HCT116 (cell line): ENCODE measurements at regions not wholly inside any gene's neighbourhood (a gene's known extent, or its start where the extent isn't known, plus 50 kb on each side); places are given as distances from the start of the nearest gene placed in this dataset.

Experiments used
- ATAC-seq: fragments of 200-7000 bp; cut with Tn5 transposase; 2 replicates; pipeline ENCODE4 v1.9.1; 2020; ENCODE audit warnings: mild to moderate bottlenecking, moderate library complexity
- BruUV-seq: library from RNA; stranded (reverse); fragments of 400-500 nt; replicated peaks from 2 replicates; lab custom pipeline; 2021; lab: Mats Ljungman, UMichigan
- CTCF ChIA-PET: fragments of 300-600 bp; sonication (Branson Sonifier 250); formaldehyde crosslinking; loops from one replicate; lab custom pipeline; 2021; ENCODE audit warnings: antibody characterized with exemption; lab: Charles Lee
- POLR2A ChIA-PET: fragments of 300-600, 350-600 bp; sonication (Branson Sonifier 250); formaldehyde crosslinking; loops from one replicate; lab custom pipeline; 2021; ENCODE audit warnings: antibody characterized with exemption; lab: Charles Lee
- RAD21 ChIA-PET, 2 experiments: fragments of 300-600 bp; sonication (Branson Sonifier 250); formaldehyde crosslinking; loops; one replicate each; lab custom pipeline; 2023; ENCODE audit warnings: low total read pairs in 2 of 2; ENCODE audit not compliant: uncharacterized antibody in 2 of 2, unreplicated experiment in 2 of 2, low non-redundant PET in 1 of 2; lab: Charles Lee
- DNase-seq: peaks from one replicate; pipeline ENCODE4 v3.0.0-alpha.2; 2010; ENCODE audit warnings: low read depth, low spot score
- H2AFZ ChIP-seq: fragments of 200-600 bp; shearing (Covaris generic), sonication (generic); 2 replicates; pipeline ENCODE4 v1.6.1; 2017; ENCODE audit warnings: low read depth, mixed run types, mixed read lengths, antibody characterized with exemption, low read length; ENCODE audit not compliant: poor library complexity, severe bottlenecking
- H3K27ac ChIP-seq: 2 replicates; pipeline ENCODE4 v1.5.1; 2012; ENCODE audit warnings: low read depth, low read length
- H3K27me3 ChIP-seq: fragments of 200-600 bp; sonication (generic); 2 replicates; pipeline ENCODE4 v1.6.1; 2016; ENCODE audit warnings: mixed run types, low read length, mixed read lengths; ENCODE audit not compliant: insufficient read depth
- H3K36me3 ChIP-seq, 2 experiments: fragments of 200-500 bp in 1 of 2; fragments of 200-600 bp in 1 of 2; sonication (Bioruptor generic) in 1 of 2; sonication (generic) in 1 of 2; 2 replicates each; pipeline versions ENCODE4 v1.5.1 to v1.6.1; 2014 to 2016; ENCODE audit warnings: low read length in 2 of 2, inconsistent platforms in 1 of 2, mixed read lengths in 1 of 2, mixed run types in 1 of 2; ENCODE audit not compliant: insufficient read depth in 2 of 2, control insufficient read depth in 1 of 2
- H3K4me1 ChIP-seq, 2 experiments: fragments of 200-600 bp in 1 of 2; sonication (generic) in 1 of 2; 2 replicates each; pipeline versions ENCODE4 v1.5.1 to v1.6.1; 2012 to 2017; ENCODE audit warnings: low read length in 2 of 2, inconsistent platforms in 1 of 2, mild to moderate bottlenecking in 1 of 2, mixed read lengths in 1 of 2, mixed run types in 1 of 2, moderate library complexity in 1 of 2; ENCODE audit not compliant: insufficient read depth in 2 of 2, control insufficient read depth in 1 of 2
- H3K4me2 ChIP-seq: fragments of 200-600 bp; sonication (generic); 2 replicates; pipeline ENCODE4 v1.6.1; 2017; ENCODE audit warnings: mixed run types, low read length, mixed read lengths
- H3K4me3 ChIP-seq, 2 experiments: fragments of 200-600 bp in 1 of 2; sonication (generic) in 1 of 2; replicated peaks in 1 of 2; 2 replicates each; pipeline ENCODE4 v1.5.1; 2011 to 2016; ENCODE audit warnings: low read length in 2 of 2, control low read depth in 1 of 2, low read depth in 1 of 2, mild to moderate bottlenecking in 1 of 2, mixed read lengths in 1 of 2, mixed run types in 1 of 2
- H3K79me2 ChIP-seq: fragments of 200-600 bp; sonication (generic); 2 replicates; pipeline ENCODE4 v1.6.1; 2017; ENCODE audit warnings: mild to moderate bottlenecking, mixed run types, low read length, moderate library complexity, mixed read lengths; ENCODE audit not compliant: insufficient read depth
- H3K9ac ChIP-seq: fragments of 200-600 bp; sonication (generic); 2 replicates; pipeline ENCODE4 v1.6.1; 2016; ENCODE audit warnings: low read length, mixed read lengths
- H3K9me2 ChIP-seq: fragments of 200-600 bp; sonication (generic), shearing (Covaris generic); 2 replicates; pipeline ENCODE4 v1.6.1; 2017; ENCODE audit warnings: mixed run types, mild to moderate bottlenecking, moderate library complexity; ENCODE audit not compliant: insufficient read depth
- H3K9me3 ChIP-seq, 2 experiments: fragments of 200-500 bp in 1 of 2; fragments of 200-600 bp in 1 of 2; sonication (Bioruptor generic) in 1 of 2; sonication (generic) in 1 of 2; 2 replicates each; pipeline ENCODE4 v1.6.1; 2014 to 2017; ENCODE audit warnings: low read length in 2 of 2, mixed read lengths in 2 of 2, inconsistent platforms in 1 of 2, low read depth in 1 of 2, mild to moderate bottlenecking in 1 of 2, mixed run types in 1 of 2, moderate library complexity in 1 of 2; ENCODE audit not compliant: control insufficient read depth in 1 of 2, insufficient read depth in 1 of 2
- H4K20me1 ChIP-seq: fragments of 200-600 bp; sonication (generic), shearing (Covaris generic); 2 replicates; pipeline ENCODE4 v1.6.1; 2017; ENCODE audit warnings: mixed run types, mild to moderate bottlenecking, moderate library complexity; ENCODE audit not compliant: insufficient read depth
- ATF3 ChIP-seq: IDR thresholded peaks from 2 replicates; pipeline ENCODE4 v1.6.1; 2012
- CBX3 ChIP-seq: IDR thresholded peaks from 2 replicates; pipeline ENCODE4 v1.6.1; 2012; ENCODE audit warnings: low read depth
- EGR1 ChIP-seq: IDR thresholded peaks from 2 replicates; pipeline ENCODE4 v1.6.1; 2012; ENCODE audit warnings: low read depth
- ELF1 ChIP-seq: IDR thresholded peaks from 2 replicates; pipeline ENCODE4 v1.6.1; 2012; ENCODE audit warnings: low read depth, borderline replicate concordance
- EZH2phosphoT487 ChIP-seq: fragments of 200-600 bp; IDR thresholded peaks from 2 replicates; pipeline ENCODE4 v1.6.1; 2018; ENCODE audit warnings: antibody characterized with exemption, borderline replicate concordance
- FOSL1 ChIP-seq: IDR thresholded peaks from 2 replicates; pipeline ENCODE4 v1.6.1; 2012; ENCODE audit warnings: low read depth
- JUND ChIP-seq: IDR thresholded peaks from 2 replicates; pipeline ENCODE4 v1.6.1; 2012
- MAX ChIP-seq: IDR thresholded peaks from 2 replicates; pipeline ENCODE4 v1.6.1; 2012
- POLR2A ChIP-seq: IDR thresholded peaks from 2 replicates; pipeline ENCODE4 v1.7.0; 2011; ENCODE audit warnings: borderline replicate concordance; ENCODE audit not compliant: insufficient read depth, insufficient read length; ENCODE audit errors: extremely low read depth
- POLR2AphosphoS5 ChIP-seq: IDR thresholded peaks from 2 replicates; pipeline ENCODE4 v1.6.1; 2011; ENCODE audit warnings: mild to moderate bottlenecking, low read depth, low read length, moderate library complexity
- RAD21 ChIP-seq: IDR thresholded peaks from 2 replicates; pipeline ENCODE4 v1.6.1; 2012; ENCODE audit warnings: low read depth, mild to moderate bottlenecking
- REST ChIP-seq: IDR thresholded peaks from 2 replicates; pipeline ENCODE4 v1.6.1; 2012; ENCODE audit warnings: low read depth
- SIN3A ChIP-seq: IDR thresholded peaks from 2 replicates; pipeline ENCODE4 v1.6.1; 2012; ENCODE audit warnings: low read depth
- SP1 ChIP-seq: IDR thresholded peaks from 2 replicates; pipeline ENCODE4 v1.6.1; 2012; ENCODE audit warnings: low read depth
- SRF ChIP-seq: IDR thresholded peaks from 2 replicates; pipeline ENCODE4 v1.6.1; 2012; ENCODE audit warnings: low read depth
- TCF7L2 ChIP-seq: IDR thresholded peaks from 2 replicates; pipeline ENCODE4 v1.7.0; 2011; ENCODE audit warnings: borderline replicate concordance, inconsistent platforms; ENCODE audit not compliant: insufficient read depth, insufficient read length; ENCODE audit errors: extremely low read depth
- YY1 ChIP-seq: IDR thresholded peaks from 2 replicates; pipeline ENCODE4 v1.6.1; 2011; ENCODE audit warnings: low read length, low read depth, moderate library complexity, mild to moderate bottlenecking; ENCODE audit not compliant: insufficient replicate concordance; ENCODE audit errors: extremely low read depth
- ZFX ChIP-seq: fragments of 450-650 bp; IDR thresholded peaks from 2 replicates; pipeline ENCODE4 v1.6.1; 2017
- ZNF274 ChIP-seq: fragments of 200-500 bp; sonication (Bioruptor generic); IDR thresholded peaks from 2 replicates; pipeline ENCODE4 v1.6.1; 2014; ENCODE audit warnings: mild to moderate bottlenecking, low read depth, low read length, inconsistent platforms
- intact Hi-C: fragments of 100-400 bp; cut with micrococcal nuclease; formaldehyde crosslinking; loops from 2 replicates; pipeline ENCODE4 v1.10.0; 2022

- Histone ChIP-seq H3K9me2 (no peaks in the 10 kb centered on the region), H3K4me1 (peaks cover 0 to 7% of the 10 kb centered on the region in 2 experiments; a peak in 2 of 4 replicates), H3K36me3 (no peaks in the 10 kb centered on the region), H2AFZ (no peak overlapping the region), H3K4me2 (no peak overlapping the region), H3K9ac (no peak overlapping the region), H3K9me3 (no peaks in the 10 kb centered on the region), H3K27ac (no peak overlapping the region), H4K20me1 (no peaks in the 10 kb centered on the region), H3K27me3 (no peaks in the 10 kb centered on the region), H3K4me3 (no peak overlapping the region), H3K79me2 (no peaks in the 10 kb centered on the region)
- POLR2A ChIA-PET: no interaction called here
- intact Hi-C loops: no loop called here
- ATAC-seq (no peak), DNase-seq (peak; percentile 8)
- CTCF ChIA-PET: no interaction called here
- TF ChIP-seq ATF3 (no peak), FOSL1 (peak; percentile 32)
- no TSS peak for BruUV-seq
- RAD21 ChIA-PET: no interaction called here
These were observed 855.3 kb downstream of the MCTP2 start for GRCh38 chr15:95086531-95087252.

GRCh38 chr15:95087253-95087609 lies 855.9 kb downstream of the MCTP2 start:
- H3K4me2 ChIP-seq: no peak overlapping the region
- TF ChIP-seq EZH2phosphoT487 (no peak), CBX3 (no peak), TCF7L2 (no peak), ZFX (no peak), SRF (no peak), SP1 (no peak), YY1 (no peak), ELF1 (no peak), JUND (no peak), REST (no peak), SIN3A (no peak), MAX (no peak), POLR2AphosphoS5 (no peak), RAD21 (no peak), ZNF274 (no peak), EGR1 (no peak), POLR2A (no peak), ATF3 (no peak)
- ChIA-PET CTCF (no interaction called here), POLR2A (no interaction called here), RAD21 (no interaction called here)
- ATAC-seq (no peak), DNase-seq (no peak)
- H3K27me3 ChIP-seq: no peaks in the 10 kb centered on the region
- intact Hi-C loops: no loop called here
- H4K20me1 ChIP-seq: no peaks in the 10 kb centered on the region
- no peak overlapping the region for H3K27ac ChIP-seq
- H3K79me2 ChIP-seq: no peaks in the 10 kb centered on the region
- no peaks in the 10 kb centered on the region for H3K9me3 ChIP-seq
- H3K9me2 ChIP-seq: no peaks in the 10 kb centered on the region
- H3K4me1 ChIP-seq: peaks cover 0 to 7% of the 10 kb centered on the region in 2 experiments; a peak in 2 of 4 replicates
- no peak overlapping the region for H3K4me3 ChIP-seq
- no TSS peak for BruUV-seq
- no peak overlapping the region for H2AFZ ChIP-seq
- no peaks in the 10 kb centered on the region for H3K36me3 ChIP-seq
- H3K9ac ChIP-seq: no peak overlapping the region
